Stomach (tissue), 8 donors: ENCODE measurements at regions not wholly inside any gene's neighbourhood (a gene's known extent, or its start where the extent isn't known, plus 50 kb on each side); places are given as distances from the start of the nearest gene placed in this dataset.
"Not testable (repeated sequence)": the region's sequence is repeated elsewhere in the genome, so short reads cannot be mapped to it uniquely, and the experiment has no call there.

ENCODE experiments used
- DNase-seq, 2 donors: peaks; one replicate each; pipeline versions ENCODE4 v3.0.0 to v3.0.0-alpha.2; 2013 to 2019
- H3K27ac ChIP-seq, 5 donors: fragments of 200-600 bp in 4 of 5; sonication (generic) in 4 of 5; one replicate each; pipeline ENCODE4 v1.5.1; 2013 to 2019; ENCODE audit warnings: mild to moderate bottlenecking in 1 of 5, moderate library complexity in 1 of 5
- H3K27me3 ChIP-seq, 3 donors: fragments of 200-600 bp; sonication (generic); one replicate each; pipeline ENCODE4 v1.5.1; 2017 to 2019; ENCODE audit warnings: mixed run types in 1 of 3
- H3K36me3 ChIP-seq, 4 donors: fragments of 200-600 bp; sonication (generic); 1 replicate in 3 of 4; 2 replicates in 1 of 4; pipeline ENCODE4 v1.5.1; 2016 to 2019
- H3K4me1 ChIP-seq, 4 donors: fragments of 200-600 bp; sonication (generic); one replicate each; pipeline ENCODE4 v1.5.1; 2016 to 2019
- H3K4me3 ChIP-seq, 4 donors: fragments of 200-600 bp; sonication (generic) in 3 of 4; one replicate each; pipeline ENCODE4 v1.5.1; 2016 to 2019; ENCODE audit warnings: mild to moderate bottlenecking in 1 of 4
- H3K9me3 ChIP-seq, 4 donors: fragments of 200-600 bp; sonication (generic); one replicate each; pipeline ENCODE4 v1.5.1; 2016 to 2019
- CTCF ChIP-seq, 7 experiments: fragments of 450-650 bp in 4 of 7; fragments of 200-600 bp in 3 of 7; sonication (generic) in 3 of 7; IDR thresholded peaks; one replicate each; pipeline ENCODE4 v1.5.1; 2016 to 2019; ENCODE audit warnings: antibody characterized with exemption in 7 of 7, control low read depth in 2 of 7, mild to moderate bottlenecking in 1 of 7
- EP300 ChIP-seq: sonication (generic); formaldehyde crosslinking; IDR thresholded peaks from one replicate; pipeline ENCODE4 v1.6.1; 2017; ENCODE audit warnings: antibody characterized with exemption
- POLR2A ChIP-seq, 4 donors: fragments of 450-650 bp; IDR thresholded peaks; one replicate each; pipeline ENCODE4 v1.6.1; 2016; ENCODE audit warnings: antibody characterized with exemption in 4 of 4, control low read depth in 2 of 4, mild to moderate bottlenecking in 1 of 4, moderate library complexity in 1 of 4
- POLR2AphosphoS5 ChIP-seq, 3 donors: sonication (generic); formaldehyde crosslinking; IDR thresholded peaks; one replicate each; pipeline ENCODE4 v1.6.1; 2016; ENCODE audit warnings: antibody characterized with exemption in 3 of 3
- WGBS, 5 donors: extraction: QIAGEN DNeasy Blood & Tissue Kit in 3 of 5; methylation state at CpG; one replicate each; pipeline versions ENCODE4 v1.1.5 to v1.1.7; 2013 to 2018; 5-methylcytosine and 5-hydroxymethylcytosine counted together
- intact Hi-C: fragments of 100-400 bp; cut with DNase I; formaldehyde crosslinking; loops from one replicate; pipeline ENCODE4 v1.15.1; 2023; ENCODE audit warnings: low total_unique reads
- donor health status: healthy with polysubstance abuse.
- donor health status: Bipolar disorder and iron deficiency.
- donor health status: healthy.

GRCh38 chr15:72845981-72846383, 62.4 kb upstream of the ADPGK start:
- TF ChIP-seq CTCF (IDR thresholded peaks at IDR 0.05) (no peak), POLR2A (IDR thresholded peaks at IDR 0.05) (no peak), POLR2AphosphoS5 (IDR thresholded peaks at IDR 0.05) (no peak), EP300 (no peak)
- no peak overlapping the region for H3K4me3 ChIP-seq
- no peak overlapping the region for H3K27ac ChIP-seq
- H3K36me3 ChIP-seq: no peaks in the 10 kb centered on the region
- H3K9me3 ChIP-seq: no peaks in the 10 kb centered on the region
- intact Hi-C loops: no loop called here
- no peak for DNase-seq
- no peaks in the 10 kb centered on the region for H3K4me1 ChIP-seq
- H3K27me3 ChIP-seq: peaks cover 0 to 24% (median 4%) of the 10 kb centered on the region in 3 donors

DNA sequence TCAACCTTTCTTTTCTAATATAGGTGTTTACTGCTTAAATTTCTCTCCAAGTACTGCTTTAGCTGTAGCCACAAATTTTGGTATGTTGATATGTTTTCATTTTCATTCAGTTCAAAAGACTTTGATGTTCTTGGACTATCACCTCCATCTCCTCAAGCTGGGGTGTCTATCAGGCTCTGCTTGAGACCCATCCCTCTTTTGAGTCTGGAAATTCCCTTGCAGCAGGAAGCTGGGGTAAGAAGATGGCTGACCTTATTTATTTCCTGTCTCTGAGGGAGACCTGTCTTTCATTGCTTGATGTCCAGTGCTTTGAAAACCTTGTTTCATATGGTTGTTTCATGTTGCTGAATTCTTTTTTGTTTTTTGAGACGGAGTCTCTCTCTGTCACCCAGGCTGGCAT, 60.5 kb upstream of the ADPGK start:
- H3K9me3 ChIP-seq: no peaks in the 10 kb centered on the region
- no peak overlapping the region for H3K4me3 ChIP-seq
- WGBS, 5 donors: 92 to 100% (median 94%) methylated on average over 1 of the region's 1 CpG
- H3K4me1 ChIP-seq: no peaks in the 10 kb centered on the region
- no peak overlapping the region for H3K27ac ChIP-seq
- TF ChIP-seq EP300: no peak
- H3K36me3 ChIP-seq: no peaks in the 10 kb centered on the region
- no peak for DNase-seq
- intact Hi-C loops: no loop called here
- peaks cover 0 to 10% (median 0%) of the 10 kb centered on the region in 3 donors for H3K27me3 ChIP-seq

GRCh38 chr15:72843340-72843739, 59.8 kb upstream of the ADPGK start:
- H3K4me3 ChIP-seq, H3K36me3 ChIP-seq, H3K27me3 ChIP-seq, H3K27ac ChIP-seq, intact Hi-C loops, DNase-seq, H3K9me3 ChIP-seq, H3K4me1 ChIP-seq: not testable (repeated sequence)
- 95 to 98% (median 95%) methylated on average over 4 of the region's 4 CpGs for whole genome bisulfite sequencing, 5 donors

GRCh38 chr15:72840114-72840513, 56.6 kb upstream of the ADPGK start:
- intact Hi-C loops: no loop called here
- TF ChIP-seq POLR2AphosphoS5 (IDR thresholded peaks at IDR 0.05): no peak
- no peak for TF ChIP-seq POLR2A (IDR thresholded peaks at IDR 0.05)
- no peak for TF ChIP-seq EP300
- TF ChIP-seq CTCF (IDR thresholded peaks at IDR 0.05): no peak
- H3K27me3 ChIP-seq: peaks cover 0 to 3% (median 0%) of the 10 kb centered on the region in 3 donors
- no peaks in the 10 kb centered on the region for H3K9me3 ChIP-seq
- no peak overlapping the region for H3K27ac ChIP-seq
- no peak overlapping the region for H3K4me3 ChIP-seq
- no peak for DNase-seq
- H3K4me1 ChIP-seq: no peaks in the 10 kb centered on the region
- no peaks in the 10 kb centered on the region for H3K36me3 ChIP-seq
- 77 to 82% (median 80%) methylated on average over 7 of the region's 7 CpGs for WGBS, 5 donors

DNA sequence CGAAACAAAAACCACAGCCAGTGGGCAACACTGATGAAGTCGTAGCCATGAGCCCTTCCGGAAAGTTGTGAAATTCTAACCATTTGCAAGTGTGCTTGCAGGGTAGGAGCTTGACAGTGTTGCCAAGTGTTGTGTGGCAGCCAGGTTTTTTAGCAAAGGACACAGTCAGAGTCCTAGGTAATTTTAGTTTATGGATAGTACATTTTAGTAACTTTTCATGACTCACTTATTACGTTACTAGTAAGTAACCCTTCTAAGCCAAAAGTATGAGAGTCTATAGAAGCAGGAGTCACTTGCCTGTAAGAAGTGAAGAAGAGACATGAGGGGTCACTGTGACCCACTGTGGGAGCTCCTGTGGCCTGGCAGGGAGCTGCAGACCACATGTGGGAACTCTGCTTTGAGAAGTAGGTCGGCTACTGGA, 54.8 kb upstream of the ADPGK start:
- 68 to 78% (median 72%) methylated on average over 5 of the region's 5 CpGs for WGBS, 5 donors
- Histone ChIP-seq H3K4me3 (no peak overlapping the region), H3K27ac (no peak overlapping the region), H3K27me3 (peaks cover 0 to 3% (median 0%) of the 10 kb centered on the region in 3 donors), H3K9me3 (no peaks in the 10 kb centered on the region), H3K4me1 (no peaks in the 10 kb centered on the region), H3K36me3 (no peaks in the 10 kb centered on the region)
- TF ChIP-seq POLR2A (IDR thresholded peaks at IDR 0.05) (no peak), CTCF (IDR thresholded peaks at IDR 0.05) (no peak), EP300 (no peak), POLR2AphosphoS5 (IDR thresholded peaks at IDR 0.05) (no peak)
- intact Hi-C loops: no loop called here
- DNase-seq: no peak
